ENCODE measurements at regions not wholly inside any gene's neighbourhood (a gene's known extent, or its start where the extent isn't known, plus 50 kb on each side); places are given as distances from the start of the nearest gene placed in this dataset.

- H3K4me3 ChIP-seq (ENCODE audit: low read depth, low read length) = no peak overlapping the region
- no peak for DNase-seq (ENCODE audit: low read depth)
- TF ChIP-seq CTCF (IDR thresholded peaks at IDR 0.05; ENCODE audit: low read depth, low read length, missing control alignments) = no peak
These were observed 309.9 kb upstream of the RASGRP1 start for GRCh38 chr15:38874464-38874863.

GRCh38 chr15:38876211-38876610, 311.6 kb upstream of the RASGRP1 start:
- DNase-seq (ENCODE audit: low read depth) = no peak
- no peak overlapping the region for H3K4me3 ChIP-seq (ENCODE audit: low read depth, low read length)
- TF ChIP-seq CTCF (IDR thresholded peaks at IDR 0.05; ENCODE audit: low read depth, low read length, missing control alignments) = no peak

GRCh38 chr15:38876621-38877020, 312.0 kb upstream of the RASGRP1 start:
- TF ChIP-seq CTCF (IDR thresholded peaks at IDR 0.05; ENCODE audit: low read depth, low read length, missing control alignments) = no peak
- no peak overlapping the region for H3K4me3 ChIP-seq (ENCODE audit: low read depth, low read length)
- DNase-seq (ENCODE audit: low read depth) = no peak

GRCh38 chr15:38877471-38877870, 312.9 kb upstream of the RASGRP1 start:
- no peak for DNase-seq (ENCODE audit: low read depth)
- no peak for TF ChIP-seq CTCF (IDR thresholded peaks at IDR 0.05; ENCODE audit: low read depth, low read length, missing control alignments)
- no peak overlapping the region for H3K4me3 ChIP-seq (ENCODE audit: low read depth, low read length)

- no peak for DNase-seq (ENCODE audit: low read depth)
- no peak overlapping the region for H3K4me3 ChIP-seq (ENCODE audit: low read depth, low read length)
- no peak for TF ChIP-seq CTCF (IDR thresholded peaks at IDR 0.05; ENCODE audit: low read depth, low read length, missing control alignments)
These were observed 313.4 kb upstream of the RASGRP1 start for GRCh38 chr15:38878026-38878425.

- no peak overlapping the region for H3K4me3 ChIP-seq (ENCODE audit: low read depth, low read length)
- TF ChIP-seq CTCF (IDR thresholded peaks at IDR 0.05; ENCODE audit: low read depth, low read length, missing control alignments) = no peak
- DNase-seq (ENCODE audit: low read depth) = no peak
These were observed 314.3 kb upstream of the RASGRP1 start for GRCh38 chr15:38878926-38879325.

- no peak for TF ChIP-seq CTCF (IDR thresholded peaks at IDR 0.05; ENCODE audit: low read depth, low read length, missing control alignments)
- no peak for DNase-seq (ENCODE audit: low read depth)
- no peak overlapping the region for H3K4me3 ChIP-seq (ENCODE audit: low read depth, low read length)
These were observed 315.4 kb upstream of the RASGRP1 start for GRCh38 chr15:38879909-38880471.
